Right lobe of liver (tissue), 4 donors: ENCODE measurements at regions not wholly inside any gene's neighbourhood (a gene's known extent, or its start where the extent isn't known, plus 50 kb on each side); places are given as distances from the start of the nearest gene placed in this dataset.

ENCODE experiments used
- POLR2A ChIP-seq: fragments of 450-650 bp; IDR thresholded peaks from one replicate; pipeline ENCODE4 v1.6.1; 2017; ENCODE audit warnings: antibody characterized with exemption, mild to moderate bottlenecking
- TF ChIP-seq, protein P1 (sequence below), 4 donors: fragments of 200-600 bp in 3 of 4; fragments of 450-650 bp in 1 of 4; IDR thresholded peaks; one replicate each; pipeline versions ENCODE4 v1.5.1 to v1.8.0; 2016 to 2022; ENCODE audit warnings: antibody characterized with exemption in 4 of 4, mild to moderate bottlenecking in 2 of 4
- donor health status: DM: no; HTN: no; CAD: no.
- donor health status: DM: no; HTN: no; CAD: no.
- donor health status: DM: no; HTN: yes; CAD: no.

DNA sequence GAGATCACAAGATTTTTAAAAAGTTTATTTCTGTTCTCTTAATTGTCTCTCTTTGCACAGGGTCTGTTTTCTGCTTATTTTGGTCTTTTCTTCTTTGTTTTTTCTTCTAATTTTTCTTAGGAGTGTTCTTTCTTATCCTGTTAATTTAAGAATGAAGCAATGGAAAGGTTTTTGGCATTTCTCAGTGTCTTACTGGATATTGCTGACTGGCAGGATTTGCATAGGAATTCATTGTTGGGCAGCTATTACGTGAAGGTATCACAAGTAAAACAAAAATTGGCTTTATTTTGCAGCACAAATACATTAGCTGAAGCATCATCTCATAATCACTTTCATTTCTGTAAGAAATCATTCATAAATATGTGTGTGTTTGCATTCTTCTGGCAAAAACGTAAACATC is 566.9 kb upstream of the CDH6 start:
- TF ChIP-seq, protein P1, sequence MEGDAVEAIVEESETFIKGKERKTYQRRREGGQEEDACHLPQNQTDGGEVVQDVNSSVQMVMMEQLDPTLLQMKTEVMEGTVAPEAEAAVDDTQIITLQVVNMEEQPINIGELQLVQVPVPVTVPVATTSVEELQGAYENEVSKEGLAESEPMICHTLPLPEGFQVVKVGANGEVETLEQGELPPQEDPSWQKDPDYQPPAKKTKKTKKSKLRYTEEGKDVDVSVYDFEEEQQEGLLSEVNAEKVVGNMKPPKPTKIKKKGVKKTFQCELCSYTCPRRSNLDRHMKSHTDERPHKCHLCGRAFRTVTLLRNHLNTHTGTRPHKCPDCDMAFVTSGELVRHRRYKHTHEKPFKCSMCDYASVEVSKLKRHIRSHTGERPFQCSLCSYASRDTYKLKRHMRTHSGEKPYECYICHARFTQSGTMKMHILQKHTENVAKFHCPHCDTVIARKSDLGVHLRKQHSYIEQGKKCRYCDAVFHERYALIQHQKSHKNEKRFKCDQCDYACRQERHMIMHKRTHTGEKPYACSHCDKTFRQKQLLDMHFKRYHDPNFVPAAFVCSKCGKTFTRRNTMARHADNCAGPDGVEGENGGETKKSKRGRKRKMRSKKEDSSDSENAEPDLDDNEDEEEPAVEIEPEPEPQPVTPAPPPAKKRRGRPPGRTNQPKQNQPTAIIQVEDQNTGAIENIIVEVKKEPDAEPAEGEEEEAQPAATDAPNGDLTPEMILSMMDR (IDR thresholded peaks at IDR 0.05): no peak
- TF ChIP-seq POLR2A: no peak
